ENCODE measurements at regions not wholly inside any gene's neighbourhood (a gene's known extent, or its start where the extent isn't known, plus 50 kb on each side); places are given as distances from the start of the nearest gene placed in this dataset.

DNA sequence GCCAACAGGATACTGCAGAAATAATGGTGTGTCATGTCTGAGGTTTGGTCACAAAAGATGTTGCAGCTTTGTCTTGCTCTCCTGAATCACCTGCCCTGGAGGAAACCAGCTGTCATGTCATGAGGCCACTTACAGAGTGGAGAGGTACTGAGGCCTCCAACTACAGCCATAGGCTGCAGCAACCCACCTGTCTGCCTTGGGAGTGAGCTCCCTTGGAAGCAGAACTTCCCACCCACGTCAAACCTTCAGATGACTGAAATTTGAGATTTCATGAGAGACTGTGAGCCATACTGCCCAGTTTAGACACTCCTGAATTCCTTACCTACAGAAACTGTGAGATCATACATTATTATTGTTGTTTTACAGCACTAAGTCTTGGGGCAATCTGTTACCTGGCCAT is 475.9 kb downstream of the HS3ST3B1 start:
- TF ChIP-seq, protein P1, sequence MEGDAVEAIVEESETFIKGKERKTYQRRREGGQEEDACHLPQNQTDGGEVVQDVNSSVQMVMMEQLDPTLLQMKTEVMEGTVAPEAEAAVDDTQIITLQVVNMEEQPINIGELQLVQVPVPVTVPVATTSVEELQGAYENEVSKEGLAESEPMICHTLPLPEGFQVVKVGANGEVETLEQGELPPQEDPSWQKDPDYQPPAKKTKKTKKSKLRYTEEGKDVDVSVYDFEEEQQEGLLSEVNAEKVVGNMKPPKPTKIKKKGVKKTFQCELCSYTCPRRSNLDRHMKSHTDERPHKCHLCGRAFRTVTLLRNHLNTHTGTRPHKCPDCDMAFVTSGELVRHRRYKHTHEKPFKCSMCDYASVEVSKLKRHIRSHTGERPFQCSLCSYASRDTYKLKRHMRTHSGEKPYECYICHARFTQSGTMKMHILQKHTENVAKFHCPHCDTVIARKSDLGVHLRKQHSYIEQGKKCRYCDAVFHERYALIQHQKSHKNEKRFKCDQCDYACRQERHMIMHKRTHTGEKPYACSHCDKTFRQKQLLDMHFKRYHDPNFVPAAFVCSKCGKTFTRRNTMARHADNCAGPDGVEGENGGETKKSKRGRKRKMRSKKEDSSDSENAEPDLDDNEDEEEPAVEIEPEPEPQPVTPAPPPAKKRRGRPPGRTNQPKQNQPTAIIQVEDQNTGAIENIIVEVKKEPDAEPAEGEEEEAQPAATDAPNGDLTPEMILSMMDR (IDR thresholded peaks at IDR 0.05) = no peak
- TF ChIP-seq POLR2A (IDR thresholded peaks at IDR 0.05) = no peak
